GM18907 (cell line): ENCODE measurements at regions not wholly inside any gene's neighbourhood (a gene's known extent, or its start where the extent isn't known, plus 50 kb on each side); places are given as distances from the start of the nearest gene placed in this dataset.
A peak's percentile ranks its signal among the peaks of the same experiment; 100 is the strongest.

ENCODE experiments used
- ATAC-seq: cut with Tn5 transposase; IDR thresholded peaks from one replicate; pipeline ENCODE4 v1.9.1; 2021; ENCODE audit warnings: mild to moderate bottlenecking, moderate library complexity; ENCODE audit not compliant: unreplicated experiment

DNA sequence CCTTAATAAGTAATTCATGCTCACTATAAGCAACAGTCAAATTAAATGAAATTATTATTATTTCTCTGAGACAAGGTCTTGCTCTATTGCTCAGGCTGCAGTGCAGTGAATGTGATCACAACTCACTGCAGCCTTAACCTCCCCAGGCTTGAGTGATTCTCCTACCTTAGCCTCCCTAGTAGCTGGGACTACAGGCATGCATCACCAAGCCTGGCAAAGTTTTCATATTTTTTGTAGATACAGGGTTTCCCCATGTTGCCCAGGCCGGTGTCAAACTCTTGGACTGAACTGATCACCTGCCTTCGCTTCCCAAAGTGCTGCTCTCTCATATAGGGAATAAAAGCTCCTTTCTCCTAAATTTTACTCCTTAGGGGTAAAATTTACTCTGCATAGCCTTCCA lies 74.9 kb upstream of the GAREM1 start:
- ATAC-seq, result no peak

DNA sequence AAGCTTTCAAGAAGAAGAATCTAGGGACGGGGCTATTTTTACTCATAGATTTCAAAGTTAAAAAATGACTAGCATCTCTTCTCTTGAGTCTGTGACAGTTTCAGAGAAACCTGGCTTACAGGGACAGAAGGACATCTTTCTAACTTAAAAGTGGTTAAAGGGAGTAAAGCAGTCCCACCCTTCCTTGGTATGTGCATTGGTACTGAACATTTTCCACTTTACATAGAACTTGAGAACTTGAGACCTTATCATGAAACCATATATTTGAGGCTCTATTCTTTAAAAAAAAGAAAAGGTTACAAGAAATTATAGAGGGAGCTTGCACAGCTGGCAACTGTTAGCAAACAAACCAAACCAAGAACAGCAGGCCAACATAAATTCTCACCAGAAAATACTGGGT lies 73.4 kb upstream of the GAREM1 start:
- no peak for ATAC-seq

GRCh38 chr18:32542221-32542798 lies 71.6 kb upstream of the GAREM1 start:
- ATAC-seq, result no peak

DNA sequence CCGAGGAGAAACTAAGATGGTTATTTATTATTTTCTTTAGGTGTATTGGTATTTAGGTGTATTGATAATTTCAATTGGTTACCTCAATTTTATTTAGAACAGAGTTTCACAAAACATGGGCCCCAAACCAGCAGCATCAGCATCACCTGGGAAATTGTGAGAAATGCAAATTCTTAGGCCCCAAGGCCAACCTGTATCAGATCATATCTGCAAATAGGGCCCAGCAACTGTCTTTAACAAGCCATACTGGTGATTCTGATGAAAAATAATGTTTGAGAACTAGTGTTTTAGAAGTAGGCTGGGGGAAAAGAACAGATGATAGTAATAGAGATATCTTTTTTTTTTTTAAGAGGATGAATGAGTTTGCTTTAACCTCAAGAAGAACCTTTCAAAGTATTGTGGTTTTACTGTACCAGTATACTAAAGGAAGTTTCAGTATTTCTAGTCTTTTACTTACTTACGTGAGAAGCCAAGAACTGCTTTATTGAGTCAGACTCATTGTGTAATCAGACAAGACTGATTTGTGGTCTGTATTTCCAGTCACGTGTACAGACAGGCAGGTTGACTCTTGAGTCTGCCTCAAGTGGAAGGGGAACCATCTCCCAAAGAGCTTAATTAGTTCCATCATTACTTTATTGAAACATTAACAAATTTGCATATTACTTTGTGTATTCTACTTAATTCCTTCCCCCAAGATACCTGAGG lies 60.4 kb upstream of the GAREM1 start:
- peak; percentile 99 for ATAC-seq

- no peak for ATAC-seq
Observed at GRCh38 chr18:32529722-32530420, 59.2 kb upstream of the GAREM1 start.

DNA sequence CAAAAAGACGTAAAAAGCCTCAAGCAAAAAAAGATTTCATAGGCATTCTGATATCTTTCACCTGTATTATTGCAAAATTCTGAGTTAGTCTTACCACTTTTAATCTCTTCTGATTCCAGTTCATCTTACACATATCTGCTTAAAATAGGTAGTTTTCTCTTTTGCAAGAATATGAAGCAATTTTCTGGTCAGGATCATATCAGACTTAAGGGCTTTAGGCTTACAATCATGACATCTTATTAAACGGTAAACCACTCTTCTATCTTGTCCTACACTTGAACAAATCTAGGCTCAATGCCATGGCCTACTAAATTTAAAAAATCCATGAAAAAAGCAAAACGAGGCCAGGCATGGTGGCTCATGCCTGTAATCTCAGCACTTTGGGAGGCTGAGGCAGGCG lies 50.1 kb upstream of the GAREM1 start:
- no peak for ATAC-seq
